Neural progenitor cell (in vitro differentiated cells): ENCODE measurements at regions not wholly inside any gene's neighbourhood (a gene's known extent, or its start where the extent isn't known, plus 50 kb on each side); places are given as distances from the start of the nearest gene placed in this dataset.

Experiments used
- DNase-seq: peaks from one replicate; pipeline ENCODE4 v3.0.0-alpha.2; 2016; ENCODE audit warnings: low spot score
- H2AFZ ChIP-seq: fragments of 200-600 bp; sonication (generic); replicated peaks from 2 replicates; pipeline ENCODE4 v1.6.1; 2016; ENCODE audit warnings: antibody characterized with exemption
- H3F3A ChIP-seq: fragments of 200-600 bp; sonication (generic); 2 replicates; pipeline ENCODE4 v1.6.1; 2016; ENCODE audit warnings: antibody characterized with exemption, low read depth
- H3K27ac ChIP-seq: fragments of 200-600 bp; sonication (generic); 2 replicates; pipeline ENCODE4 v1.5.1; 2016; ENCODE audit warnings: mild to moderate bottlenecking
- H3K27me3 ChIP-seq: fragments of 200-600 bp; sonication (generic); 2 replicates; pipeline ENCODE4 v1.6.1; 2016; ENCODE audit warnings: mild to moderate bottlenecking, moderate library complexity
- H3K36me3 ChIP-seq: fragments of 200-600 bp; sonication (generic); 2 replicates; pipeline ENCODE4 v1.5.1; 2016
- H3K4me1 ChIP-seq: fragments of 200-600 bp; sonication (generic); 2 replicates; pipeline ENCODE4 v1.6.1; 2016; ENCODE audit warnings: mixed run types
- H3K4me2 ChIP-seq: fragments of 200-600 bp; sonication (generic); 2 replicates; pipeline ENCODE4 v1.6.1; 2016
- H3K4me3 ChIP-seq: fragments of 200-600 bp; sonication (generic); 2 replicates; pipeline ENCODE4 v1.5.1; 2016
- H3K79me2 ChIP-seq: fragments of 200-600 bp; sonication (generic); 2 replicates; pipeline ENCODE4 v1.6.1; 2016; ENCODE audit warnings: low read depth
- H3K9ac ChIP-seq: fragments of 200-600 bp; sonication (generic); 2 replicates; pipeline ENCODE4 v1.6.1; 2016
- H3K9me3 ChIP-seq: fragments of 200-600 bp; sonication (generic); 2 replicates; pipeline ENCODE4 v1.5.1; 2016; ENCODE audit warnings: low read depth
- H4K20me1 ChIP-seq: fragments of 200-600 bp; sonication (generic); 2 replicates; pipeline ENCODE4 v1.6.1; 2016; ENCODE audit warnings: low read depth
- H3K27ac Mint-ChIP-seq: 3 replicates; pipeline ENCODE4 v1.8.0; 2021; ENCODE audit warnings: mixed read lengths
- H3K27me3 Mint-ChIP-seq: 2 replicates; pipeline ENCODE4 v1.8.0; 2022; ENCODE audit warnings: low read depth, mild to moderate bottlenecking, inconsistent platforms, moderate library complexity, mixed read lengths; ENCODE audit not compliant: insufficient read depth
- H3K36me3 Mint-ChIP-seq: 3 replicates; pipeline ENCODE4 v1.8.0; 2021; ENCODE audit warnings: mixed read lengths
- H3K4me1 Mint-ChIP-seq: 3 replicates; pipeline ENCODE4 v1.8.0; 2021; ENCODE audit warnings: mixed read lengths
- H3K4me3 Mint-ChIP-seq: 3 replicates; pipeline ENCODE4 v1.8.0; 2021; ENCODE audit warnings: mild to moderate bottlenecking, moderate library complexity, mixed read lengths
- H3K9me3 Mint-ChIP-seq: 3 replicates; pipeline ENCODE4 v1.8.0; 2020; ENCODE audit warnings: mixed read lengths
- EZH2 ChIP-seq: fragments of 200-600 bp; sonication (generic); IDR thresholded peaks from 2 replicates; pipeline ENCODE4 v1.6.1; 2017; ENCODE audit warnings: antibody characterized with exemption, mild to moderate bottlenecking, moderate library complexity
- EZH2phosphoT487 ChIP-seq: fragments of 200-600 bp; sonication (generic); IDR thresholded peaks from 2 replicates; pipeline ENCODE4 v1.6.1; 2017; ENCODE audit warnings: antibody characterized with exemption
- TF ChIP-seq, protein P1 (sequence below): fragments of 200-600 bp; sonication (generic); IDR thresholded peaks from 2 replicates; pipeline ENCODE4 v1.5.1; 2017; ENCODE audit warnings: antibody characterized with exemption, mild to moderate bottlenecking

DNA sequence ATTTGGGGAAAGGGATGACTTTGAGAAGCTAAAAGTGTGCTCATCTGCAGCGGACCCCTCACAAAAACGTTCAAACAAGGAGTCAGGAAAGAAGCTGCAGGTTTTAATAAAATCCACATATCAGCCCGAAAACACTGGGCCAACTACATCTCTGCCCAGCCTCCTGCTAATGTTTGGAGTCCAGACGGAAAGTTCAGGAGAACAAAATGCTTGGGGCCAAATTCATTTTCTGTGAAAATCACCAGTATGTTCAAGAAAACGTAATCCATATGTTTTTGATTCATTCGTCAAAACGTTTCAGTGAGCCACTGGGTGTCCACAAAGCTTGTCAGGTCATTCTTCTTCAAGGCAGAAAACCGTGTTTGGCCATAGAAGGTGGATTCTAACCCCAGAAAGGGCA is 87.5 kb upstream of the GAS1 start:
- no peak for TF ChIP-seq EZH2
- TF ChIP-seq, protein P1, sequence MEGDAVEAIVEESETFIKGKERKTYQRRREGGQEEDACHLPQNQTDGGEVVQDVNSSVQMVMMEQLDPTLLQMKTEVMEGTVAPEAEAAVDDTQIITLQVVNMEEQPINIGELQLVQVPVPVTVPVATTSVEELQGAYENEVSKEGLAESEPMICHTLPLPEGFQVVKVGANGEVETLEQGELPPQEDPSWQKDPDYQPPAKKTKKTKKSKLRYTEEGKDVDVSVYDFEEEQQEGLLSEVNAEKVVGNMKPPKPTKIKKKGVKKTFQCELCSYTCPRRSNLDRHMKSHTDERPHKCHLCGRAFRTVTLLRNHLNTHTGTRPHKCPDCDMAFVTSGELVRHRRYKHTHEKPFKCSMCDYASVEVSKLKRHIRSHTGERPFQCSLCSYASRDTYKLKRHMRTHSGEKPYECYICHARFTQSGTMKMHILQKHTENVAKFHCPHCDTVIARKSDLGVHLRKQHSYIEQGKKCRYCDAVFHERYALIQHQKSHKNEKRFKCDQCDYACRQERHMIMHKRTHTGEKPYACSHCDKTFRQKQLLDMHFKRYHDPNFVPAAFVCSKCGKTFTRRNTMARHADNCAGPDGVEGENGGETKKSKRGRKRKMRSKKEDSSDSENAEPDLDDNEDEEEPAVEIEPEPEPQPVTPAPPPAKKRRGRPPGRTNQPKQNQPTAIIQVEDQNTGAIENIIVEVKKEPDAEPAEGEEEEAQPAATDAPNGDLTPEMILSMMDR, result no peak
- TF ChIP-seq EZH2phosphoT487, result no peak
- H3K4me1 Mint-ChIP-seq, result peaks cover 11% of the 10 kb centered on the region

DNA sequence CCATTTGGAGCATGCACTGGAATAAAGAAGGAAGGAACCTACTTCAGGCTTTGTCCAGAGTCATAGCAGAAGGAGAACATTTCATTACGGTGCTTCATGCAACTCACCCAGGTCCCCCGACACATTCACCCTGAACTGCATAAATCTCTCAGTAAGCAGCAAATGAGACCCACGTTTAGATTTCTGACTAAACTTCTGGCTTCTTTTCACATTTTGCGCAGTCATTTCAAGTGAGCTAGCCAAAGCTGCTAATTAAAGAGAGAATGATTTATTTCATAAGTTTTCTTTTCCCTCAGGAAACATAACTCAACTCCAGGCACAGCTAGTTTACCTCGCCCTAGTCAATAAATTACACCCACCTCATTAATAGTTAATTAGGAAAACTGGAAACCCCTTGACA is 88.6 kb upstream of the GAS1 start:
- Histone ChIP-seq H2AFZ (no peak overlapping the region), H3K4me2 (no peak overlapping the region), H3K36me3 (no peaks in the 10 kb centered on the region), H3K9ac (no peak overlapping the region), H3K79me2 (peaks cover 5% of the 10 kb centered on the region), H3K4me3 (no peak overlapping the region), H3K27ac (no peak overlapping the region), H3K4me1 (peaks cover 13% of the 10 kb centered on the region), H3K27me3 (no peaks in the 10 kb centered on the region), H3F3A (no peaks in the 10 kb centered on the region), H4K20me1 (no peaks in the 10 kb centered on the region), H3K9me3 (no peaks in the 10 kb centered on the region)
- no peaks in the 10 kb centered on the region for H3K36me3 Mint-ChIP-seq
- no peak overlapping the region for H3K27ac Mint-ChIP-seq
- no peaks in the 10 kb centered on the region for H3K9me3 Mint-ChIP-seq
- H3K27me3 Mint-ChIP-seq, result no peaks in the 10 kb centered on the region
- TF ChIP-seq, protein P1, result no peak
- TF ChIP-seq EZH2phosphoT487, result no peak
- TF ChIP-seq EZH2, result no peak
- H3K4me3 Mint-ChIP-seq, result no peak overlapping the region
- no peak for DNase-seq
- H3K4me1 Mint-ChIP-seq, result peaks cover 11% of the 10 kb centered on the region

More for the DNA sequence above, 87.5 kb upstream of the GAS1 start:
- Mint-ChIP-seq H3K27me3 (no peaks in the 10 kb centered on the region), H3K36me3 (no peaks in the 10 kb centered on the region), H3K9me3 (no peaks in the 10 kb centered on the region), H3K27ac (no peak overlapping the region), H3K4me3 (no peak overlapping the region)
- DNase-seq, result no peak
- Histone ChIP-seq H3K4me1 (peaks cover 12% of the 10 kb centered on the region), H3F3A (no peaks in the 10 kb centered on the region), H3K4me3 (no peak overlapping the region), H2AFZ (no peak overlapping the region), H3K4me2 (no peak overlapping the region), H3K9ac (no peak overlapping the region), H3K36me3 (no peaks in the 10 kb centered on the region), H3K27ac (no peak overlapping the region), H3K27me3 (no peaks in the 10 kb centered on the region), H3K79me2 (peaks cover 4% of the 10 kb centered on the region), H3K9me3 (no peaks in the 10 kb centered on the region), H4K20me1 (no peaks in the 10 kb centered on the region)

DNA sequence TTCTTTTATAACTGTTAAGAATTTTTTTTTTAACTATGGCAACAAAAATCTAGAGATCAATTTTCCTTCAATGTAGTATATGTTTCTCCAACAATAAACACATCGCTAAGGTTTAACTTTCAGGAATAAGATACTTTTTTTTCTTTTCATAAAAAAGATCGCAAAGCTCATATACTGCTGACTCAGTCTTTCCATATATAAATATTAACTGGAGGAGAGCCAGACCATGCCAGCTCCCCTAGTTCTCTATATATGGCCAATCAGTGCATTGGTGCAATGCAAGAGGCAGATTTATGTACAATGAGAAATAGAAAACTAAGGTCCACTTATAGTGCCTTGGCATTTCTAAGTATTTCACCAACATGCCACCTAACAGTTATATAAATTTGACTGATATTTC is 89.2 kb upstream of the GAS1 start:
- Histone ChIP-seq H3K4me1 (peaks cover 19% of the 10 kb centered on the region), H3K79me2 (peaks cover 12% of the 10 kb centered on the region), H3K27me3 (no peaks in the 10 kb centered on the region), H3F3A (no peaks in the 10 kb centered on the region), H2AFZ (no peak overlapping the region), H3K9me3 (no peaks in the 10 kb centered on the region), H3K27ac (no peak overlapping the region), H3K4me3 (no peak overlapping the region), H3K4me2 (no peak overlapping the region), H3K36me3 (no peaks in the 10 kb centered on the region), H3K9ac (no peak overlapping the region), H4K20me1 (no peaks in the 10 kb centered on the region)
- TF ChIP-seq EZH2, result no peak
- no peak for TF ChIP-seq EZH2phosphoT487
- TF ChIP-seq, protein P1, result no peak
- Mint-ChIP-seq H3K4me1 (peaks cover 11% of the 10 kb centered on the region), H3K9me3 (peaks cover 3% of the 10 kb centered on the region), H3K4me3 (no peak overlapping the region), H3K27ac (no peak overlapping the region), H3K27me3 (no peaks in the 10 kb centered on the region), H3K36me3 (no peaks in the 10 kb centered on the region)
- no peak for DNase-seq
